Ascending aorta (tissue), 2 donors: ENCODE measurements at regions not wholly inside any gene's neighbourhood (a gene's known extent, or its start where the extent isn't known, plus 50 kb on each side); places are given as distances from the start of the nearest gene placed in this dataset.

Experiments
- DNase-seq, 2 donors: peaks; one replicate each; pipeline ENCODE4 v3.0.0-alpha.2; 2019; ENCODE audit warnings: low spot score in 2 of 2
- H3K27ac ChIP-seq, 2 donors: fragments of 200-600 bp; sonication (generic); one replicate each; pipeline ENCODE4 v1.5.1; 2016 to 2017; ENCODE audit warnings: mild to moderate bottlenecking in 1 of 2
- H3K27me3 ChIP-seq: fragments of 200-600 bp; sonication (generic); one replicate; pipeline ENCODE4 v1.5.1; 2017
- H3K36me3 ChIP-seq, 2 donors: fragments of 200-600 bp; sonication (generic); one replicate each; pipeline ENCODE4 v1.5.1; 2016
- H3K4me1 ChIP-seq, 2 donors: fragments of 200-600 bp; sonication (generic); one replicate each; pipeline ENCODE4 v1.5.1; 2016 to 2017; ENCODE audit warnings: mild to moderate bottlenecking in 1 of 2
- H3K4me3 ChIP-seq, 2 donors: fragments of 200-600 bp; sonication (generic); one replicate each; pipeline ENCODE4 v1.5.1; 2016 to 2017; ENCODE audit warnings: mild to moderate bottlenecking in 1 of 2
- H3K9me3 ChIP-seq, 2 donors: fragments of 200-600 bp; sonication (generic); one replicate each; pipeline ENCODE4 v1.5.1; 2016
- intact Hi-C: fragments of 100-400 bp; cut with DNase I; formaldehyde crosslinking; loops from one replicate; pipeline ENCODE4 v1.15.1; 2023
- TF ChIP-seq, protein P1 (sequence below), 3 experiments: fragments of 200-600 bp in 2 of 3; fragments of 450-650 bp in 1 of 3; sonication (generic) in 2 of 3; IDR thresholded peaks; one replicate each; pipeline ENCODE4 v1.5.1; 2016 to 2019; ENCODE audit warnings: antibody characterized with exemption in 3 of 3, mild to moderate bottlenecking in 1 of 3, moderate library complexity in 1 of 3

DNA sequence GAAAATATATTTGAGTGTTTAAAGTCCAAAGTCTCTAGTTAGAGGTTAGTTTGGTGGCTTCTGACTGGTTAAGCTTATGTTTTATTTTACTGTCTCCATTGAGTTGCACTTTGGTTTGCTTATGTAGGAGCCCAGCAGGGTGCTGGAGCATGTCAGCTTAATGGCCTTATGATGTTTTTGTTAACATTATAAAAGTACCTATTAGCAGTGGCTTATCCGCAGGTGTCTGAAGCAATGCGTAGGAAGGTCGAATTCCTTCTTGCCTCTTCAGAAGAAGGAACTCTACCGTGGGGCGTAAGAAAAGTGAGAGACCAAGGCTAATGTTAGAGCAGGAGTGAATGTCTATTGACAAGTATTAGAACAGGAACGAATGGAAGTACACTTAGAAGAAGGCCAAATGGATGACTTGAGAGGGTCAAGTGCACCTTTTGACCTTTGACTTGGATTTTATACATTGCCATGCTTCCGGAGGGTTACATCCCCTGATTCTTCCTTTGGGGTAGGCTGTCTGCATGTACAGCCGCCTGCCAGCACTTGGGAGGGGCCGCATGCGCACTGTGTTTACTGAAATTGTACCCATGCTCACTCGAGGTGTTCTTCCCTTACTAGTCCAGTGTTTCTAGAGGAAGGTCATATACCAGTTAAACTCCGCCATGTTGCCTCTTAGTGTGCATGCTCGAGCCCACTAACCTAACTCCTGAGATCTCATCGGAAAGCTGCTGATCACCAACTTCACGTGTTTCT lies 793.9 kb upstream of the PCDH9 start:
- no peak for DNase-seq
- intact Hi-C loops = no loop called here
- TF ChIP-seq, protein P1, sequence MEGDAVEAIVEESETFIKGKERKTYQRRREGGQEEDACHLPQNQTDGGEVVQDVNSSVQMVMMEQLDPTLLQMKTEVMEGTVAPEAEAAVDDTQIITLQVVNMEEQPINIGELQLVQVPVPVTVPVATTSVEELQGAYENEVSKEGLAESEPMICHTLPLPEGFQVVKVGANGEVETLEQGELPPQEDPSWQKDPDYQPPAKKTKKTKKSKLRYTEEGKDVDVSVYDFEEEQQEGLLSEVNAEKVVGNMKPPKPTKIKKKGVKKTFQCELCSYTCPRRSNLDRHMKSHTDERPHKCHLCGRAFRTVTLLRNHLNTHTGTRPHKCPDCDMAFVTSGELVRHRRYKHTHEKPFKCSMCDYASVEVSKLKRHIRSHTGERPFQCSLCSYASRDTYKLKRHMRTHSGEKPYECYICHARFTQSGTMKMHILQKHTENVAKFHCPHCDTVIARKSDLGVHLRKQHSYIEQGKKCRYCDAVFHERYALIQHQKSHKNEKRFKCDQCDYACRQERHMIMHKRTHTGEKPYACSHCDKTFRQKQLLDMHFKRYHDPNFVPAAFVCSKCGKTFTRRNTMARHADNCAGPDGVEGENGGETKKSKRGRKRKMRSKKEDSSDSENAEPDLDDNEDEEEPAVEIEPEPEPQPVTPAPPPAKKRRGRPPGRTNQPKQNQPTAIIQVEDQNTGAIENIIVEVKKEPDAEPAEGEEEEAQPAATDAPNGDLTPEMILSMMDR (IDR thresholded peaks at IDR 0.05) = no peak

DNA sequence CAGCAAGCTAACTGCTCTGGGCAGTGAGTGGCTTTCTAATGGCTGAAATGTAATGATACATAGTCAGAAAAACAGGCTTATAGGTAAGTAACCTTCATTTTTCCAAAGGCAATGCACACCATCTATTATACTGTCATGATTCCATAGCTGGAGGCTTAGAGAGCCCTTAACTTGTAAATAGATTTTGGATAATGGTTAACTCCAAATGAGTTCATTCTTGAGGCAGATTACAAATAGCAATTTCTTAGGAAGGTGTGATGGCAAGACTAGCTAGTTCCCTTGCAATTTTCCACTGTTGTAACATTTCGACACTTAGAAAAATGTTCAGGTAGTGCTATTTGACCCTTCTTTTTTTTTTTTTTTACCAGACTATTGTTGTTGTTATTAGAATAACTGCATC lies 789.8 kb upstream of the PCDH9 start:
- Histone ChIP-seq H3K27ac (no peak overlapping the region), H3K9me3 (no peaks in the 10 kb centered on the region), H3K27me3 (no peaks in the 10 kb centered on the region), H3K4me1 (no peaks in the 10 kb centered on the region), H3K36me3 (no peaks in the 10 kb centered on the region), H3K4me3 (no peak overlapping the region)
- DNase-seq = no peak
- TF ChIP-seq, protein P1 (IDR thresholded peaks at IDR 0.05) = no peak
- intact Hi-C loops = no loop called here

More for the DNA sequence above, 793.9 kb upstream of the PCDH9 start:
- no peaks in the 10 kb centered on the region for H3K9me3 ChIP-seq
- H3K27ac ChIP-seq = no peak overlapping the region
- H3K27me3 ChIP-seq = no peaks in the 10 kb centered on the region
- no peaks in the 10 kb centered on the region for H3K36me3 ChIP-seq
- H3K4me1 ChIP-seq = no peaks in the 10 kb centered on the region
- H3K4me3 ChIP-seq = no peak overlapping the region

DNA sequence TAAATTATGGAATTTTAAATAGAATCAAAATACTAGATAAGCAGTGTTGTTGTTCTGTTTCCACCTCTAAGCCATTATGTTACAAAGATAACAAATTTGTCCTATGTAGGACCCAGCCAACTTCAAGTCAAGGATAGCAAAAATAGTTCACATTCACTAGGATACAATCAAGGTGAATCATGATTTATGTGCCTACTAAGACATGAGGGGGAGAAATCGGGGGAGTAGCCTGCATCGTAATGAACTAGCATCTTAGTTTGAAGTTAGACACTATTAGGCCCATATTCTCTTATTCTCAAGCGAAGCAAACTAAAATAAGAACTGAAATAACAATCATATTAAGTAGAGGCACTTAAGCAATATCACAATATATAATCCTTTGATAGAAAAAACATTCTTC lies 779.4 kb upstream of the PCDH9 start:
- intact Hi-C loops = no loop called here
- Histone ChIP-seq H3K27me3 (no peaks in the 10 kb centered on the region), H3K27ac (no peak overlapping the region), H3K4me1 (no peaks in the 10 kb centered on the region), H3K36me3 (no peaks in the 10 kb centered on the region), H3K9me3 (no peaks in the 10 kb centered on the region), H3K4me3 (no peak overlapping the region)
- TF ChIP-seq, protein P1 (IDR thresholded peaks at IDR 0.05) = no peak
- DNase-seq = no peak

DNA sequence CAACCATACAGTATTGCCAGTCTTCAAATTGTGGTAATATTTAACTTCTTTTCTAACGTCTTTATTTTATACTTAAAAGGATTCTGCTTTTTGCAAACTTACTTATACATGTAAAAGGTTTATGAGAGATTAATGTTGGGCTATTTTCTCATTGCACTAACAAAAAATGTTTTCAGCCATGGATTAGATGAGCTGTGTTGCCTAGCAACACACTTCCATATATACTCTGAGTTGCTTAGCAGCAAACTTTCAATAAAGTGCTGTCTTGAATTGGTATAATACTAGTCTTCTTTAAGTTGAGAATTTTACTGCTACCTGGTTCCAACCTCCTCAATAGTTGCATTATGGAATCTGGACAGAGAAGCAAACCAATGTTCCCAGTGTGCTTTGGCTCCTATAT lies 777.4 kb upstream of the PCDH9 start:
- H3K4me3 ChIP-seq = no peak overlapping the region
- no peaks in the 10 kb centered on the region for H3K4me1 ChIP-seq
- no peaks in the 10 kb centered on the region for H3K9me3 ChIP-seq
- H3K27ac ChIP-seq = no peak overlapping the region
- no peaks in the 10 kb centered on the region for H3K27me3 ChIP-seq
- TF ChIP-seq, protein P1 (IDR thresholded peaks at IDR 0.05) = no peak
- intact Hi-C loops = no loop called here
- no peak for DNase-seq
- no peaks in the 10 kb centered on the region for H3K36me3 ChIP-seq

DNA sequence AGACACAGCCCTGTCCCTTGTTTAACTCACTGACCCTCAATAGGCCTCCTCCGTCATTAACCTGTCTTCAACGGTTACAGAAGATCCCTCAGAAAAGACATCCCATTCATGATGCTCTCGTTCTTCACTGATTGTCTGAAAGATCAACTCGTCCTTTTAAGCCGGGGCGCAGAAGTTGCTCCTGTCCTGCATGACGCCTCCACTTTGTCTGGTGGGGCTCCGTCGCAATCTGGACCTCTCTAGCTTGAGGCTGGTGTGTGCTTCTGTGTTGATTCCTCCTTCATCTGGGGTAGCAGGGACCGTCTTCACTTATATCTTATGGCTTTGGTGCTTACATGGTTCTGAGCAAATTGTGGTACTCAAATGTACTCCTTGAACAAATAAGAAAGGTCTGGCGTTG lies 766.0 kb upstream of the PCDH9 start:
- no peak overlapping the region for H3K27ac ChIP-seq
- TF ChIP-seq, protein P1 (IDR thresholded peaks at IDR 0.05) = no peak
- H3K9me3 ChIP-seq = no peaks in the 10 kb centered on the region
- no peak for DNase-seq
- intact Hi-C loops = no loop called here
- no peaks in the 10 kb centered on the region for H3K36me3 ChIP-seq
- H3K27me3 ChIP-seq = no peaks in the 10 kb centered on the region
- H3K4me1 ChIP-seq = no peaks in the 10 kb centered on the region
- H3K4me3 ChIP-seq = no peak overlapping the region

DNA sequence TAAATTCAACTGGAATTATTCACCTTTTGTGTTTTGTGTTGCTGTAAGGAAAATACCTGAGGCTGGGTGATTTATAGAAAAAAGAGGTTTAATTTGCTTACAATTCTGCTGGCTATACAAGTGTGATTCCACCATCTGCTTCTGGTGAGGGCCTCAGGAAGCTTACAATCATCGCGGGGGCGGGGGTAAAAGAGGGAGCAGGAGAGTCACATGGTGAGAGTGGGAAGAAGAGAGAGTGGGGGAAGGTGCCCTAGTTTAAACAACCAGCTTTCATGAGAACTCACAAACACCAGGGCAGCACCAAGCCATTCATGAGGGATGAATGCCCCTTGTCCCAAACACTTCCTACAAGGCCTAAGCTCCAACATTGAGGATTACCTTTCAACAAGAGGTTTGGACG lies 760.7 kb upstream of the PCDH9 start:
- Histone ChIP-seq H3K36me3 (no peaks in the 10 kb centered on the region), H3K4me3 (no peak overlapping the region), H3K9me3 (no peaks in the 10 kb centered on the region), H3K4me1 (no peaks in the 10 kb centered on the region), H3K27ac (no peak overlapping the region), H3K27me3 (no peaks in the 10 kb centered on the region)
- TF ChIP-seq, protein P1 (IDR thresholded peaks at IDR 0.05) = no peak
- no peak for DNase-seq
- intact Hi-C loops = no loop called here
